HS-5 (cell line): ENCODE measurements at regions not wholly inside any gene's neighbourhood (a gene's known extent, or its start where the extent isn't known, plus 50 kb on each side); places are given as distances from the start of the nearest gene placed in this dataset.
"Not testable (repeated sequence)": the region's sequence is repeated elsewhere in the genome, so short reads cannot be mapped to it uniquely, and the experiment has no call there.

ENCODE experiments used
- DNase-seq: peaks from one replicate; pipeline ENCODE4 v3.0.0-alpha.2; 2012; ENCODE audit warnings: low read depth

- DNase-seq, result no peak
Measured at GRCh38 chr20:53856300-53857295, 213.8 kb downstream of the BCAS1 start.

DNA sequence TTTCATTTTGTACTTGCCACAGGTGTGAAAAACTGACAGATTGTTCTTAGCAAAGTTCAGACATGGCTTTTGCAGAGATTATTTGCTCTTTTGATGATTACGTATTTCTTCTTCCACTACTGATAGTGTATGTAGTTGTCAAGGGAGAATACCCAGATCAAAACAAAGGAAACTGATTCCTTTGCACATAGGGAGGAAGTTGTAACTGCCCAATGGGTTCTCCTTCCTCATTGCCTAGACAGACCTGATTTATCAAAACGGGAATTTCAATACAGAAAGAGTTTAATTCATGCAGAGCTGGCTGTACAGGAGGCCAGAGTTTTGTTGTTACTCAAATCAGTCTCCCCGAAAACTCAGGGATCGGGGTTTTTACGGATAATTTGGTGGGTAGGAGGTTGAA is 214.7 kb downstream of the BCAS1 start:
- DNase-seq, result no peak

- DNase-seq, result not testable (repeated sequence)
Measured at GRCh38 chr20:53854609-53854926, 215.8 kb downstream of the BCAS1 start.

GRCh38 chr20:53853111-53853713 is 217.2 kb downstream of the BCAS1 start:
- DNase-seq, result no peak

DNA sequence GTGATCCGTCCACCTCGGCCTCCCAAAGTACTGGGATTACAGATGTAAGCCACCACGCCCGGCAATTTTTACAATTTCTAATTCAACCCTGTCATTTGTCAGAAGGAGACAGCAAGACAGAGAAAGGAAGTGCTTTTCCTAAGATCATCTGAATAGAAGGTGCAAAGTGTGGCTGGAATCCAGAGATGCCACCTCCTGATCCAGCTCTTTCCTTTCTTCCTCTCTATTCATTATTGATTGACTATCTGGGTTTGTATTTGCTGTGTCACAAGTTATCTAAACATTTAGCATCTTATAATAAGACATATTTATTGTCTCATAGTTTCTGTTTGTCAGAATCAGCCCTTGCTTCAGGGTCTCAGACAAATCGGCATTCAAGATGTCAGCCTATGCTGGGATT is 217.7 kb downstream of the BCAS1 start:
- no peak for DNase-seq

GRCh38 chr20:53852014-53852413 is 218.4 kb downstream of the BCAS1 start:
- DNase-seq, result no peak

DNA sequence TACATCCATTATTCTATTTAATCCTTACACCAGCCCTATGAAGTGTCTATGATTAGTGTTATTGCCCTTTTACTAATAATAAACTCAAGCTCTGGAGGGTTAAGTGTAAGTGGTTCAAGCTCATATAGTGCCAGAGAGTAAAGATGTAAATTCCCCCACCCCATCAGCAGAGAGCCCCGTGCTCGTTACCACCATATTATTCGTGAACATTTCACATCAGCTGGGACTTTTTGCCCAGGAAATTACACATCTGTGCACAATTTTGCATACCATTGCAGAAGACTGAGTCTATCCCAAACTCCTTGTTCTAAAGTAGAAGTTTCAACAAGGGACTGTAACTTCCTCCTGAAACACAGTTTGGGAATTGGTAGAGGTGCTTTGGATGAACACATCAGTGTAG is 220.1 kb downstream of the BCAS1 start:
- DNase-seq, result no peak

GRCh38 chr20:53849471-53850059 is 220.8 kb downstream of the BCAS1 start:
- no peak for DNase-seq

DNA sequence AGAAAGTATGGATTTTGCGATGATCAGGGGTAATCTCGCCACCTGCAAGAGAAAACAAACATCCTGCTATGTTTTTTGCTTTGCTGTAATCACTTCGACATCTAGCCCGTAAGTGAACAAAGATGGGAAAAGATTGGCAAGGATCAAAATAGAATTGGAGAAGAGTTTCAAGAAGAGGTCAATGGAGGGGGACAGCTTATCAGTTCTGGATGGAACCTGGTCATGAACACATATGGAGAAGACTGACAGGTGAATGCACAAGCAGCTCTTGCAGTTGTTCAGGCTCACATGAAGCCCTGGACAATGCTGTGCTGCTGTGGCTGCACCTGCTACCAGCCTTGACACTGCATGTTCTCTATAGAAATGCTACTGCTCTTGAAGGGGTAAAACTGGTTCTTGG is 222.1 kb downstream of the BCAS1 start:
- no peak for DNase-seq

DNA sequence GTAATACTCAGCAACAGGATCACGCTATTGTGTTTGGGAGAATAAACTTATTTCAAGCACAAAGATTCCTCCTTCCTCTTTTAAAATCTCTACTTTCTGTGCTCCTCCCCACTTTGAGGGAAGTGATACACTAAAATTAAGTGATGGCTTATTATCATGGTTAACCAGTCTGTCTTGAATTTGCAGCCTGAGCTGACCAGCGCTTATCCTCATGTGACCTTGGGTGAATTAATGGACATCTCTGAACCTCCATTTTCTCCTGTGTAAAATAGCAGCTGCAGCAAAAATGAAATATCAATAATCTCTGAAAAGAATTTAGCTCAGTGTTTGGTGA is 222.6 kb downstream of the BCAS1 start:
- DNase-seq, result no peak

- DNase-seq, result no peak
Measured at GRCh38 chr20:53847139-53847836, 223.1 kb downstream of the BCAS1 start.

GRCh38 chr20:53846640-53847039 is 223.8 kb downstream of the BCAS1 start:
- DNase-seq, result no peak

DNA sequence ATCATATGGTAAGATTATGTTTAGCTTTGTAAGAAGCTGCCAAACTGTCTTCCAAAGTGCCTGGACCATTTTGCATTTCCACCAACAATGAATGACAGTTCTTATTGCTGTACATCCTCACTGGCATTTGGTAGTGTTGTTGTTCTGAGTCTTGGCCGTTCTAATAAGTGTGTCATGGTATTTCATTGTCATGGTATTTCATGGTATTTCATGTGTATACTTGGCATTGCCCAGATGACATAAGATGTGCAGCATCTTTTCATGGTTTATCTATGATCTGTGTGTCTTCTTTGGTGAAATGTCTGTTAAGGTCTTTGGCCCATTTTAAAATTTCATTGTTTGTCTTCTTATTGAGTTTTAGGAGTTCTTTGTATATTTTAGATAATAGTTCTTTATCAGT is 224.4 kb downstream of the BCAS1 start:
- no peak for DNase-seq

GRCh38 chr20:53844259-53844658 is 226.1 kb downstream of the BCAS1 start:
- no peak for DNase-seq

GRCh38 chr20:53843645-53844044 is 226.7 kb downstream of the BCAS1 start:
- no peak for DNase-seq

DNA sequence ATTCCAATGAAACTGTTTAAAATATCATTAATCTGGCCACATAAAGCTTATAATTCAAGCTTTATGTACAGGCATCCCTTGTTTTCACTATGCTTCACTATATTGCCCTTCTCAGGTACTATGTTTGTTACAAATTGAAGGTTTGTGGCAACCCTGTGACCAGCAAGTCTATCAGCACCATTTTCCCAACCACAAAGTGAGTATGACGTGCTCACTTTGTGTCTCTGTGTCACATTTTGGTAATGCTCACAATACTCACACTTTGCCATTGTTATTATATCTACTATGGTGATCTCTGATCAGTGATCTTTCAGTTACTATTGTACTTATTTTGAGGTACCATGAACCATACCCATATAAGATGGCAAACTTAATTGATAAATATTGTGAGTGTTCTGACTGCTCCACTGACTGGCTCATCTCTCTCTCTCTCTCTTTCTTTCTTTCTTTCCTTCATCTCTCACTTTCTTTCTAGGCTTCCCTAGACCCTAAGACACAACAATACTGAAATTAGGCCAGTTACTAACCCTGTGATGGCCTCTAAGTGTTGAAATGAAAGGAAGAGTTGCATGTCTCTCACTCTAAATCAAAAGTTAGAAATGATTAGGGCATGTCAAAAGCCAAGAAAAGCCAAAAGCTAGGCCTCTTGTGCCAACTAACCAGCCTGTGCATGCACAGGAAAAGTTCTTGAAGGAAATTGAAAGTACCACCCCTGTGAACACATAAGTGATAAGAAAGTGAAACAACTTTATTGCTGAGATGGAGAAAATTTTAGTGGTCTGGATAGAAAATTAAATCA is 227.9 kb downstream of the BCAS1 start:
- no peak for DNase-seq

- DNase-seq, result no peak
Measured at GRCh38 chr20:53841741-53842140, 228.7 kb downstream of the BCAS1 start.

- DNase-seq, result peak; percentile 95
Measured at GRCh38 chr20:53840532-53840931, 229.9 kb downstream of the BCAS1 start.

GRCh38 chr20:53839423-53840176 is 230.8 kb downstream of the BCAS1 start:
- no peak for DNase-seq

DNA sequence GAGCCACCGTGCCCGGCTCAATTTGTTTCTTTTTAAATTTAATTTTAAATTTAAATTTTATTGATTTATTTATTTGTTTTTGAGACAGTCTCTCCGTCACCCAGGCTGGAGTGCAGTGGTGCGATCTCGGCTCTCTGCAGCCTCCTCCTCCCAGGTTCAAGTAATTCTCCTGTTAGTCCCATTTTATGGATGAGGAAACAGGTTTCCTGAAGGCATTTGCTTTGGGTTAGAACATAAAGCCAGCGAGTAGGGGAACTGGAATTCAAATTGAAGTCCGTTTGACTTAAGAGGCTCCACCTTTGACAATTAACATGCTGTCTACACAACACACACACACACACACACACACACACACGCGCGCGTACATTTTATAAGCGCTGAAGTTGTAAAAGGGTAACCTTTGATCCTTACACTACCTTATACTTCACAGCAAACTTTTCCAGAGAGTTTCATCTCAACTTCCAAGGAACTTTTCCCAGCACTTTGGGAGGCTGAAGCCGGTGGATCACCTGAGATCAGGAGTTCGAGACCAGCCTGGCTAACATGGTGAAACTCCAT is 232.0 kb downstream of the BCAS1 start:
- no peak for DNase-seq
